HUES64 (cell line): ENCODE measurements at regions not wholly inside any gene's neighbourhood (a gene's known extent, or its start where the extent isn't known, plus 50 kb on each side); places are given as distances from the start of the nearest gene placed in this dataset.
"Not testable (repeated sequence)": the region's sequence is repeated elsewhere in the genome, so short reads cannot be mapped to it uniquely, and the experiment has no call there.

ENCODE experiments used
- H3K27ac ChIP-seq: 2 replicates; pipeline ENCODE4 v1.7.0; 2013; ENCODE audit warnings: low read depth, low read length, inconsistent platforms
- H3K27me3 ChIP-seq: 2 replicates; pipeline ENCODE4 v1.6.1; 2013; ENCODE audit warnings: mild to moderate bottlenecking, low read length; ENCODE audit not compliant: insufficient read depth
- H3K36me3 ChIP-seq: 2 replicates; pipeline ENCODE4 v1.6.1; 2013; ENCODE audit warnings: mild to moderate bottlenecking, low read length; ENCODE audit not compliant: insufficient read depth
- H3K4me1 ChIP-seq: 2 replicates; pipeline ENCODE4 v1.6.1; 2013; ENCODE audit warnings: mild to moderate bottlenecking, low read length, moderate library complexity; ENCODE audit not compliant: insufficient read depth
- H3K4me3 ChIP-seq: 2 replicates; pipeline ENCODE4 v1.5.1; 2013; ENCODE audit warnings: mild to moderate bottlenecking, low read length, moderate library complexity
- H3K9ac ChIP-seq: 2 replicates; pipeline ENCODE4 v1.6.1; 2013; ENCODE audit warnings: mild to moderate bottlenecking, low read depth, low read length
- H3K9me3 ChIP-seq: 2 replicates; pipeline ENCODE4 v1.6.1; 2013; ENCODE audit warnings: low read depth, low read length; ENCODE audit not compliant: insufficient read depth
- WGBS: fragments of 150-250, 120-280 bp; methylation state at CpG from one replicate; pipeline ENCODE4 v1.1.7; 2013; ENCODE audit warnings: missing lambda C conversion rate; 5-methylcytosine and 5-hydroxymethylcytosine counted together

- no peaks in the 10 kb centered on the region for H3K27me3 ChIP-seq
- no peaks in the 10 kb centered on the region for H3K4me1 ChIP-seq
- no peak overlapping the region for H3K9ac ChIP-seq
- WGBS: 96% methylated on average over 6 of the region's 6 CpGs
- H3K36me3 ChIP-seq: no peaks in the 10 kb centered on the region
- no peaks in the 10 kb centered on the region for H3K9me3 ChIP-seq
- no peak overlapping the region for H3K4me3 ChIP-seq
- H3K27ac ChIP-seq: no peak overlapping the region
Measured at GRCh38 chr17:71441098-71441497, 679.7 kb upstream of the SOX9 start.

GRCh38 chr17:71444078-71444477 is 676.7 kb upstream of the SOX9 start:
- H3K27ac ChIP-seq: no peak overlapping the region
- H3K27me3 ChIP-seq: no peaks in the 10 kb centered on the region
- H3K36me3 ChIP-seq: no peaks in the 10 kb centered on the region
- 88% methylated on average over 4 of the region's 4 CpGs for WGBS
- no peaks in the 10 kb centered on the region for H3K9me3 ChIP-seq
- H3K9ac ChIP-seq: no peak overlapping the region
- peaks cover 3% of the 10 kb centered on the region; the same call in 1 of the 2 replicates for H3K4me1 ChIP-seq
- H3K4me3 ChIP-seq: no peak overlapping the region

- H3K27me3 ChIP-seq: no peaks in the 10 kb centered on the region
- H3K4me1 ChIP-seq: peaks cover 3% of the 10 kb centered on the region; the same call in 1 of the 2 replicates
- no peak overlapping the region for H3K27ac ChIP-seq
- H3K4me3 ChIP-seq: no peak overlapping the region
- 88% methylated on average over 2 of the region's 2 CpGs for WGBS
- no peaks in the 10 kb centered on the region for H3K9me3 ChIP-seq
- H3K9ac ChIP-seq: no peak overlapping the region
- no peaks in the 10 kb centered on the region for H3K36me3 ChIP-seq
Measured at GRCh38 chr17:71446645-71447437, 674.0 kb upstream of the SOX9 start.

- H3K27ac ChIP-seq: no peak overlapping the region
- no peaks in the 10 kb centered on the region for H3K36me3 ChIP-seq
- no peak overlapping the region for H3K9ac ChIP-seq
- H3K4me1 ChIP-seq: peaks cover 3% of the 10 kb centered on the region; the same call in 1 of the 2 replicates
- no peaks in the 10 kb centered on the region for H3K9me3 ChIP-seq
- H3K4me3 ChIP-seq: no peak overlapping the region
- 94% methylated on average over 3 of the region's 3 CpGs for WGBS
- no peaks in the 10 kb centered on the region for H3K27me3 ChIP-seq
Measured at GRCh38 chr17:71447644-71448043, 673.2 kb upstream of the SOX9 start.

- not testable (repeated sequence) for H3K4me3 ChIP-seq, H3K9me3 ChIP-seq, H3K9ac ChIP-seq, H3K36me3 ChIP-seq, H3K27ac ChIP-seq, H3K27me3 ChIP-seq, H3K4me1 ChIP-seq
- WGBS: 100% methylated on average over 2 of the region's 2 CpGs
Measured at GRCh38 chr17:71450657-71451056, 670.2 kb upstream of the SOX9 start.

- Histone ChIP-seq H3K9ac (no peak overlapping the region), H3K36me3 (no peaks in the 10 kb centered on the region), H3K9me3 (no peaks in the 10 kb centered on the region), H3K4me3 (no peak overlapping the region), H3K27me3 (no peaks in the 10 kb centered on the region), H3K4me1 (no peaks in the 10 kb centered on the region; the same call in 1 of the 2 replicates), H3K27ac (no peak overlapping the region)
- WGBS: 86% methylated on average over 2 of the region's 4 CpGs
Measured at GRCh38 chr17:71453876-71454422, 666.9 kb upstream of the SOX9 start.

- H3K36me3 ChIP-seq: no peaks in the 10 kb centered on the region
- H3K9ac ChIP-seq: no peak overlapping the region
- no peak overlapping the region for H3K27ac ChIP-seq
- no peak overlapping the region for H3K4me3 ChIP-seq
- WGBS: 86% methylated on average over 1 of the region's 2 CpGs
- H3K9me3 ChIP-seq: no peaks in the 10 kb centered on the region
- H3K27me3 ChIP-seq: no peaks in the 10 kb centered on the region
- no peaks in the 10 kb centered on the region for H3K4me1 ChIP-seq
Measured at GRCh38 chr17:71455219-71455618, 665.6 kb upstream of the SOX9 start.

- H3K9ac ChIP-seq: no peak overlapping the region
- WGBS: 95% methylated on average over 4 of the region's 5 CpGs
- H3K27me3 ChIP-seq: no peaks in the 10 kb centered on the region
- no peak overlapping the region for H3K27ac ChIP-seq
- no peaks in the 10 kb centered on the region for H3K9me3 ChIP-seq
- H3K36me3 ChIP-seq: no peaks in the 10 kb centered on the region
- no peak overlapping the region for H3K4me3 ChIP-seq
- peaks cover 5% of the 10 kb centered on the region; the same call in 1 of the 2 replicates for H3K4me1 ChIP-seq
Measured at GRCh38 chr17:71458322-71458721, 662.5 kb upstream of the SOX9 start.

GRCh38 chr17:71460943-71461342 is 659.9 kb upstream of the SOX9 start:
- Histone ChIP-seq H3K4me1 (peaks cover 11% of the 10 kb centered on the region; the same call in 1 of the 2 replicates), H3K36me3 (no peaks in the 10 kb centered on the region), H3K27me3 (no peaks in the 10 kb centered on the region), H3K27ac (no peak overlapping the region), H3K9ac (no peak overlapping the region), H3K4me3 (no peak overlapping the region), H3K9me3 (no peaks in the 10 kb centered on the region)
- 96% methylated on average over 4 of the region's 4 CpGs for WGBS

- H3K27me3 ChIP-seq: no peaks in the 10 kb centered on the region
- H3K27ac ChIP-seq: no peak overlapping the region
- H3K4me3 ChIP-seq: no peak overlapping the region
- no peaks in the 10 kb centered on the region for H3K9me3 ChIP-seq
- WGBS: 80% methylated on average over 5 of the region's 5 CpGs
- no peaks in the 10 kb centered on the region for H3K36me3 ChIP-seq
- peaks cover 11% of the 10 kb centered on the region; the same call in 1 of the 2 replicates for H3K4me1 ChIP-seq
- H3K9ac ChIP-seq: no peak overlapping the region
Measured at GRCh38 chr17:71461498-71462169, 659.2 kb upstream of the SOX9 start.

- H3K9ac ChIP-seq: no peak overlapping the region
- WGBS: 96% methylated on average over 4 of the region's 4 CpGs
Measured at GRCh38 chr17:71464241-71464640, 656.6 kb upstream of the SOX9 start.

More at GRCh38 chr17:71464241-71464640, 656.6 kb upstream of the SOX9 start:
- H3K4me3 ChIP-seq: no peak overlapping the region
- H3K27ac ChIP-seq: no peak overlapping the region
- no peaks in the 10 kb centered on the region for H3K36me3 ChIP-seq
- no peaks in the 10 kb centered on the region for H3K27me3 ChIP-seq
- peaks cover 11% of the 10 kb centered on the region; the same call in 1 of the 2 replicates for H3K4me1 ChIP-seq
- no peaks in the 10 kb centered on the region for H3K9me3 ChIP-seq
